Stimulated activated naive CD8-positive, alpha-beta T cell treated with anti-CD3 and anti-CD28 coated beads, Interleukin-15, Interleukin-2, amounts not matched to agents 100 ng/mL and 50 ng/mL, for 24 hours (primary cell): ENCODE measurements at regions not wholly inside any gene's neighbourhood (a gene's known extent, or its start where the extent isn't known, plus 50 kb on each side); places are given as distances from the start of the nearest gene placed in this dataset.

Experiments
- H3K27ac Mint-ChIP-seq: one replicate; pipeline ENCODE4 v1.8.0; 2021; ENCODE audit warnings: mild to moderate bottlenecking, mixed read lengths
- H3K27me3 Mint-ChIP-seq: one replicate; pipeline ENCODE4 v1.8.0; 2021; ENCODE audit warnings: mixed read lengths
- H3K36me3 Mint-ChIP-seq: one replicate; pipeline ENCODE4 v1.8.0; 2021; ENCODE audit warnings: low read depth, mixed read lengths
- H3K4me1 Mint-ChIP-seq: one replicate; pipeline ENCODE4 v1.8.0; 2021; ENCODE audit warnings: low read depth, mixed read lengths
- H3K4me3 Mint-ChIP-seq: one replicate; pipeline ENCODE4 v1.8.0; 2021; ENCODE audit warnings: mild to moderate bottlenecking, mixed read lengths
- H3K9me3 Mint-ChIP-seq: one replicate; pipeline ENCODE4 v1.8.0; 2021; ENCODE audit warnings: mixed read lengths

DNA sequence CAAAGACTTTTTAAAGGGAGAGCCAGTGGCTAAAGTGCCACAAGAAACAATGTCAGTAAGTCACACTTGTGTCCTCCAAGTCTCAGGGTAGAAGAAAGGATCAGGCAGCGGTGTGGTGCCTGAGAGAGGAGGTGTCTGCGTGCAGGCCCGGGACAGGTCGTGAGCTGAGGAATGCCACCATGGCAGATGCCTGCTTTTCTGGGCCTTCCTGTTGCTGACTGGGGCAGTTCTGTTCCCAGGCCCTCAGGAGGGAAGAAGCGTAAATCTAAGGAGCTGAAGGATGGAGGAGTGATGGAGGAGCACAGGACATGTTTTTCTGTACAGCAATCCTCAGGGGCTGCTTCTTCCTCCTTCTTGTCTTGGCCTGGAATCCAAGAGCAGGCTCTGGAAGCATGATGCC lies 165.8 kb downstream of the ZBTB18 start:
- no peak overlapping the region for H3K27ac Mint-ChIP-seq
- H3K27me3 Mint-ChIP-seq: no peaks in the 10 kb centered on the region
- H3K4me3 Mint-ChIP-seq: no peak overlapping the region
- no peaks in the 10 kb centered on the region for H3K4me1 Mint-ChIP-seq
- H3K36me3 Mint-ChIP-seq: no peaks in the 10 kb centered on the region
- H3K9me3 Mint-ChIP-seq: no peaks in the 10 kb centered on the region

- Mint-ChIP-seq H3K9me3 (no peaks in the 10 kb centered on the region), H3K4me1 (no peaks in the 10 kb centered on the region), H3K4me3 (no peak overlapping the region), H3K27me3 (no peaks in the 10 kb centered on the region), H3K27ac (no peak overlapping the region), H3K36me3 (no peaks in the 10 kb centered on the region)
These were observed 166.6 kb downstream of the ZBTB18 start for GRCh38 chr1:244217711-244218110.

GRCh38 chr1:244218220-244218619 lies 167.1 kb downstream of the ZBTB18 start:
- H3K4me1 Mint-ChIP-seq: no peaks in the 10 kb centered on the region
- H3K9me3 Mint-ChIP-seq: no peaks in the 10 kb centered on the region
- no peak overlapping the region for H3K27ac Mint-ChIP-seq
- no peak overlapping the region for H3K4me3 Mint-ChIP-seq
- H3K27me3 Mint-ChIP-seq: no peaks in the 10 kb centered on the region
- no peaks in the 10 kb centered on the region for H3K36me3 Mint-ChIP-seq

DNA sequence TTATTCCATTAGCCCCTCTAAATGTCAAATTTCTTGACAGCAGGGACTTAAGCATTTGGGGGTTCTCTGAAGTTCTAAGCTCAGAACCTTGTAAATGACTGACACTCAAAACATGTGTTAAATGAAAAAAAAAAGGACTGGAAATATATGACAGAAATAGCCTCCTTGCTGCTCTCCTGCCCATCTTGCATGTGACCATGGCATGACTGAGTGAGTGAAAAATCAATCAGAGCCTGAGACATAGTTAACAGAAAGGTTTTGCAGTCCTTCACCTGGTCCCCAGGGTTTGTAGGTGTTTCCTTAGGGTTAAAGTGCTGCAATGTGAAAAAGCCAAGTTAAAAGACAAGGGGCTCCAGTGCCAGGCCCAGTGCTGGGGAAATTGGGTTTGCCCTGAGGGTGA lies 168.1 kb downstream of the ZBTB18 start:
- Mint-ChIP-seq H3K4me1 (no peaks in the 10 kb centered on the region), H3K36me3 (no peaks in the 10 kb centered on the region), H3K4me3 (no peak overlapping the region), H3K27ac (no peak overlapping the region), H3K9me3 (no peaks in the 10 kb centered on the region), H3K27me3 (no peaks in the 10 kb centered on the region)

- Mint-ChIP-seq H3K27ac (no peak overlapping the region), H3K4me3 (no peak overlapping the region), H3K9me3 (no peaks in the 10 kb centered on the region), H3K36me3 (no peaks in the 10 kb centered on the region), H3K27me3 (no peaks in the 10 kb centered on the region), H3K4me1 (no peaks in the 10 kb centered on the region)
These were observed 168.7 kb downstream of the ZBTB18 start for GRCh38 chr1:244219802-244220201.

- Mint-ChIP-seq H3K4me3 (no peak overlapping the region), H3K9me3 (no peaks in the 10 kb centered on the region), H3K4me1 (no peaks in the 10 kb centered on the region), H3K27ac (no peak overlapping the region), H3K27me3 (no peaks in the 10 kb centered on the region), H3K36me3 (no peaks in the 10 kb centered on the region)
These were observed 169.3 kb downstream of the ZBTB18 start for GRCh38 chr1:244220410-244220809.

GRCh38 chr1:244221991-244222390 lies 170.9 kb downstream of the ZBTB18 start:
- no peaks in the 10 kb centered on the region for H3K36me3 Mint-ChIP-seq
- no peak overlapping the region for H3K27ac Mint-ChIP-seq
- H3K4me1 Mint-ChIP-seq: no peaks in the 10 kb centered on the region
- no peak overlapping the region for H3K4me3 Mint-ChIP-seq
- no peaks in the 10 kb centered on the region for H3K9me3 Mint-ChIP-seq
- peaks cover 3% of the 10 kb centered on the region for H3K27me3 Mint-ChIP-seq

- H3K4me3 Mint-ChIP-seq: no peak overlapping the region
- H3K27ac Mint-ChIP-seq: no peak overlapping the region
- no peaks in the 10 kb centered on the region for H3K36me3 Mint-ChIP-seq
- H3K9me3 Mint-ChIP-seq: no peaks in the 10 kb centered on the region
- H3K4me1 Mint-ChIP-seq: no peaks in the 10 kb centered on the region
- H3K27me3 Mint-ChIP-seq: peaks cover 3% of the 10 kb centered on the region
These were observed 173.7 kb downstream of the ZBTB18 start for GRCh38 chr1:244224487-244225430.

DNA sequence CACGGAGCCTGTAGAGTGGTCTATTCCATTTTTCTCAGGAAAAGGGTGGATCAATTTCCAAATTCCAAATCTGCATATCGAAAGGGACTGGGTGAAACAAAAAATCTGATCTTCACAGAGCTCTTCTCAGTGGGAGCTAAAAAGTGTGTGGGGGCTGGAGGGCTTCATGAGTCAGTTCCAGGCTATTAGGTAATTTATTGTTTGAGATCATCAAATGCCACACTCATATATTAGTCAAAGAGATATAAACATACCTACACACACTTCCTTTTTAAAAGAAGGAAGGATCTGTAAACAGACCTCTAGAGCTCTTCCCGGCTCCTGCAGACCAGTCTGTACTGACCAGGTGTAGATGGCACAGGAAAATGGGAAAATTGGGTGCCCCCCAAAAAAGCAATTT lies 175.4 kb downstream of the ZBTB18 start:
- Mint-ChIP-seq H3K36me3 (no peaks in the 10 kb centered on the region), H3K4me1 (no peaks in the 10 kb centered on the region), H3K27me3 (peaks cover 11% of the 10 kb centered on the region), H3K9me3 (no peaks in the 10 kb centered on the region), H3K27ac (no peak overlapping the region), H3K4me3 (no peak overlapping the region)

DNA sequence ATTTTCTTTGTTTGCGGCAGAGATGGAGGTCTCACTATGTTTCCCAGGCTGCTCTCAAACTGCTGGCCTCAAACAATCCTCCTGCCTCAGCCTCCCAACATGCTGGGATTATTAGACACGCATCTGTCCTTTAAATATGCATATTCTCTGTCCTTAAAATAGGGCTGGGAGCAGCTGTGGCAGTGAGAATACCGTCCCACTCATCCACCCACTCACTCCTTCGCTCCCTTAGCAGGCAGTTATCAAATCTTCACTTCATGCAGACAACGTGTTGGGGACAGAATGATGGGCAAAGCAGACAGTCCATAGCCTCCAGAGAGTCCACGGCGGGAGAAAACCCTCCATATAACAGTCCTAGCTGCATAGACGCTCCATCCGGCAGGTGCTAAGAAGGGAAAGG lies 179.4 kb downstream of the ZBTB18 start:
- no peak overlapping the region for H3K27ac Mint-ChIP-seq
- no peaks in the 10 kb centered on the region for H3K4me1 Mint-ChIP-seq
- H3K4me3 Mint-ChIP-seq: no peak overlapping the region
- no peaks in the 10 kb centered on the region for H3K36me3 Mint-ChIP-seq
- H3K27me3 Mint-ChIP-seq: peaks cover 11% of the 10 kb centered on the region
- H3K9me3 Mint-ChIP-seq: no peaks in the 10 kb centered on the region

DNA sequence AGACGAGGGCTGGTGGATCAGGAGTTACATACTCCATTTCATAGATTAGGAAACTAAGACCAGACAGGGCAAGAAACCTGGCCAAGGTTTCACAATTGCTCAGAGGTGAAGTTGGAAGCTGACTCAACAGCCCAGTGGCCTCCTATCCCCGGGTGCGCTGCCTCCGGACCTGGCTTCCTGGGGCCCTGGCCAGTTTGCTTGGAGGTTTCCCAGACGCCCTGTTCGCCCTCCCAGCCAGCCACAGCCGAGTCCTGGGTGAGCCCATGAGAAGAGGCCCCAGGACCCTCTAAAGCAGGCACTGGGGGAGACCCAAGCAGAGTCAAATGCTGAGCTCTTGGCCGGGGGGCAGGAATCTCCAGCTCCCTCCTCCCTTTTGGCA lies 180.1 kb downstream of the ZBTB18 start:
- no peak overlapping the region for H3K27ac Mint-ChIP-seq
- H3K4me3 Mint-ChIP-seq: no peak overlapping the region
- H3K4me1 Mint-ChIP-seq: no peaks in the 10 kb centered on the region

GRCh38 chr1:244231572-244232315 lies 180.7 kb downstream of the ZBTB18 start:
- H3K4me3 Mint-ChIP-seq: no peak overlapping the region

More for the DNA sequence above, 180.1 kb downstream of the ZBTB18 start:
- peaks cover 8% of the 10 kb centered on the region for H3K27me3 Mint-ChIP-seq
- no peaks in the 10 kb centered on the region for H3K9me3 Mint-ChIP-seq
- H3K36me3 Mint-ChIP-seq: no peaks in the 10 kb centered on the region

GRCh38 chr1:244234009-244234643 lies 183.0 kb downstream of the ZBTB18 start:
- Mint-ChIP-seq H3K4me3 (no peak overlapping the region), H3K27ac (no peak overlapping the region), H3K9me3 (no peaks in the 10 kb centered on the region)

More at GRCh38 chr1:244231572-244232315, 180.7 kb downstream of the ZBTB18 start:
- H3K36me3 Mint-ChIP-seq: no peaks in the 10 kb centered on the region
- no peaks in the 10 kb centered on the region for H3K9me3 Mint-ChIP-seq
- no peak overlapping the region for H3K27ac Mint-ChIP-seq
- peaks cover 8% of the 10 kb centered on the region for H3K27me3 Mint-ChIP-seq
- no peaks in the 10 kb centered on the region for H3K4me1 Mint-ChIP-seq

DNA sequence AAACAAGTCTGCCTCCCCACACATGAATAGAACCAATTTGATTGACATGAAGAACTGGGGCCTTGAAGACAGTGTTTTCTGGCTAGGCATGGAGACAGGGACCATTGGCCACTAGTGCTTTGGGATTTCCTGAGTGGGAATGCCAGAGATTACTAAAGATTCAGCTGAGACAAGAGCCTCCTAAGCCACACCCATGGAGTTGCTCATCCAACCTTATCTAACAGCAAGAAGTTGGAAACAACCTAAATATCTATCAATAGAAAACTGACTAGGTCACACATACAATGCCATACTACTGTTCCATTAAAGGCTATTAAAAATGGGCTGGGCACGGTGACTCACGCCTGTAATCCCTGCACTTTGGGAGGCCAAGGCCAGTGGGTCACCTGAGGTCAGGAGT lies 184.1 kb downstream of the ZBTB18 start:
- Mint-ChIP-seq H3K4me3 (no peak overlapping the region), H3K36me3 (no peaks in the 10 kb centered on the region), H3K27me3 (peaks cover 8% of the 10 kb centered on the region), H3K4me1 (peaks cover 5% of the 10 kb centered on the region), H3K27ac (no peak overlapping the region), H3K9me3 (no peaks in the 10 kb centered on the region)

More at GRCh38 chr1:244234009-244234643, 183.0 kb downstream of the ZBTB18 start:
- no peaks in the 10 kb centered on the region for H3K36me3 Mint-ChIP-seq
- H3K27me3 Mint-ChIP-seq: peaks cover 8% of the 10 kb centered on the region
- peaks cover under 1% of the 10 kb centered on the region for H3K4me1 Mint-ChIP-seq

- Mint-ChIP-seq H3K4me3 (no peak overlapping the region), H3K27me3 (peaks cover under 1% of the 10 kb centered on the region), H3K9me3 (no peaks in the 10 kb centered on the region), H3K4me1 (peaks cover 5% of the 10 kb centered on the region), H3K27ac (no peak overlapping the region), H3K36me3 (no peaks in the 10 kb centered on the region)
These were observed 185.0 kb downstream of the ZBTB18 start for GRCh38 chr1:244236101-244236500.
